Brain microvascular endothelial cell (primary cell): ENCODE measurements at regions not wholly inside any gene's neighbourhood (a gene's known extent, or its start where the extent isn't known, plus 50 kb on each side); places are given as distances from the start of the nearest gene placed in this dataset.
"Not testable (repeated sequence)": the region's sequence is repeated elsewhere in the genome, so short reads cannot be mapped to it uniquely, and the experiment has no call there.

Experiments used
- DNase-seq: peaks from one replicate; pipeline ENCODE4 v3.0.0-alpha.2; 2020
- H3K27ac ChIP-seq: fragments of 250-450 bp; sonication (Bioruptor Pico); 2 replicates; pipeline ENCODE4 v1.5.1; 2020; ENCODE audit warnings: mild to moderate bottlenecking, moderate library complexity
- H3K27me3 ChIP-seq: fragments of 250-450 bp; sonication (Bioruptor Pico); replicated peaks from 2 replicates; pipeline ENCODE4 v1.5.1; 2020; ENCODE audit warnings: mild to moderate bottlenecking
- H3K36me3 ChIP-seq: fragments of 250-450 bp; sonication (Bioruptor Pico); replicated peaks from 2 replicates; pipeline ENCODE4 v1.5.1; 2020; ENCODE audit warnings: mild to moderate bottlenecking
- H3K4me3 ChIP-seq: 2 replicates; pipeline ENCODE4 v1.5.1; 2011; ENCODE audit warnings: low read depth, mild to moderate bottlenecking, control low read depth, low read length, moderate library complexity
- in situ Hi-C: cut with HindIII; loops from 2 replicates; pipeline ENCODE4 v1.10.0; 2017; ENCODE audit warnings: low sequenced_read_pairs, low pct_ligation_motif_present
- TF ChIP-seq, protein P1 (sequence below): IDR thresholded peaks from 2 replicates; pipeline ENCODE4 v1.5.1; 2011; ENCODE audit warnings: low read depth, mild to moderate bottlenecking, moderate library complexity, low read length, control low read depth, inconsistent platforms; ENCODE audit errors: missing control alignments

DNA sequence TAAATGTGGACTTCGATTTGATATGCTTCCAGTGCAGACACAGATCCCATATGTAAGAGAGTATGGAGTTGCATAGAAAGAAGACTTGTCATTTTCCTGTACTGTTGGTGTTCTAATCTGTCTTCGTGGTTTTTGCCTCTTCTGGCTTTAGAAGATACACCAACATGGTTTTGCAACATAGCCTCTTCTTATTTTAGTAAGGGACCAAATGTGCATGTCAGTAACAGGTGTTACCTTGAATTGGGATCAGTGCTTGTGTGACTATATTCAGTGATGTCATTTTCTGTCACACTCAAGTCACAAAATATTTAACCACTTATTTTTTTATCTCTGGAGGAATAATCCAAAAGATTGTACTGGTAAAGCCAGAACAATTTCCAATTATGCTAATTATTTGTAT is 140.4 kb downstream of the SNRPN start:
- no peak overlapping the region for H3K4me3 ChIP-seq
- H3K27me3 ChIP-seq, result no peaks in the 10 kb centered on the region
- H3K36me3 ChIP-seq, result peaks cover 31% of the 10 kb centered on the region
- in situ Hi-C loops, result no loop called here
- no peak for DNase-seq
- TF ChIP-seq, protein P1, sequence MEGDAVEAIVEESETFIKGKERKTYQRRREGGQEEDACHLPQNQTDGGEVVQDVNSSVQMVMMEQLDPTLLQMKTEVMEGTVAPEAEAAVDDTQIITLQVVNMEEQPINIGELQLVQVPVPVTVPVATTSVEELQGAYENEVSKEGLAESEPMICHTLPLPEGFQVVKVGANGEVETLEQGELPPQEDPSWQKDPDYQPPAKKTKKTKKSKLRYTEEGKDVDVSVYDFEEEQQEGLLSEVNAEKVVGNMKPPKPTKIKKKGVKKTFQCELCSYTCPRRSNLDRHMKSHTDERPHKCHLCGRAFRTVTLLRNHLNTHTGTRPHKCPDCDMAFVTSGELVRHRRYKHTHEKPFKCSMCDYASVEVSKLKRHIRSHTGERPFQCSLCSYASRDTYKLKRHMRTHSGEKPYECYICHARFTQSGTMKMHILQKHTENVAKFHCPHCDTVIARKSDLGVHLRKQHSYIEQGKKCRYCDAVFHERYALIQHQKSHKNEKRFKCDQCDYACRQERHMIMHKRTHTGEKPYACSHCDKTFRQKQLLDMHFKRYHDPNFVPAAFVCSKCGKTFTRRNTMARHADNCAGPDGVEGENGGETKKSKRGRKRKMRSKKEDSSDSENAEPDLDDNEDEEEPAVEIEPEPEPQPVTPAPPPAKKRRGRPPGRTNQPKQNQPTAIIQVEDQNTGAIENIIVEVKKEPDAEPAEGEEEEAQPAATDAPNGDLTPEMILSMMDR, result no peak
- no peak overlapping the region for H3K27ac ChIP-seq

DNA sequence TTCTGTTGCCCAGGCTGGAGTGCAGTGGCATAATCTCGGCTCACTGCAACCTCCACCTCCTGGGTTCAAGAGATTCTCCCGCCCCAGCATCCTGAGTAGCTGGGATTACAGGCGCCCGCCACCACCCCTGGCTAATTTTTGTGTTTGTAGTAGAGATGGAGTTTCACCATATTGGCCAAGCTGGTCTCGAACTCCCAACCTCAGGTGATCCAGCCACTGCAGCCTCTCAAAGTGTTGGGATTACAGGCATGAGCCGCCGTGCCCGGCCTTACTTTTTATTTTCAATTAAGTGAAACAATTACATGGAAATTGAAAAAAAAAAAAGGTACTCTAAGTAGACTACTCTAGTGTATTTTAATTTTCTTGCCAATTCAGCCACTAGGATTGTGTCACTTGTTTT is 145.2 kb downstream of the SNRPN start:
- in situ Hi-C loops, H3K27ac ChIP-seq, DNase-seq, H3K4me3 ChIP-seq, H3K27me3 ChIP-seq, H3K36me3 ChIP-seq: not testable (repeated sequence)

DNA sequence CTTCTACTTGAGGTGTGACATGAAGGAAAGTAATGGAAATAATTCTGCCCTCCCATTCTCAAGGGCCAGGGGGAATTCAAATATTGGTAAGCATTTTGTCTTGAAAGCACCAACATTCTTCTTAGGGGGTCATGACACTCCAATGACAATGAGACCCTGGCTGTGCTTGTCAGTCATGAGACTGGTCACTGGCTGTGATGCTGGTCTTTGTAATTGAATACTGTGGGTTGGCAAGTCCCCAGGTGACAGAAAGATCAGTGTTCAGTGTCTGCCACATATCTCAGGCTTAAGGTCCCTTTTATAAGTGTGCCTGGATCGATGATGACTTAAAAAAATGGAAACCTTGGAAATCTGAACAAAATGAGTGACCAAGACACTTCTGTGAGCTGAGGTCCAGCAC is 151.4 kb downstream of the SNRPN start:
- no peaks in the 10 kb centered on the region for H3K36me3 ChIP-seq
- in situ Hi-C loops, result no loop called here
- TF ChIP-seq, protein P1, result no peak
- no peak overlapping the region for H3K27ac ChIP-seq
- no peaks in the 10 kb centered on the region for H3K27me3 ChIP-seq
- H3K4me3 ChIP-seq, result no peak overlapping the region
- DNase-seq, result no peak

DNA sequence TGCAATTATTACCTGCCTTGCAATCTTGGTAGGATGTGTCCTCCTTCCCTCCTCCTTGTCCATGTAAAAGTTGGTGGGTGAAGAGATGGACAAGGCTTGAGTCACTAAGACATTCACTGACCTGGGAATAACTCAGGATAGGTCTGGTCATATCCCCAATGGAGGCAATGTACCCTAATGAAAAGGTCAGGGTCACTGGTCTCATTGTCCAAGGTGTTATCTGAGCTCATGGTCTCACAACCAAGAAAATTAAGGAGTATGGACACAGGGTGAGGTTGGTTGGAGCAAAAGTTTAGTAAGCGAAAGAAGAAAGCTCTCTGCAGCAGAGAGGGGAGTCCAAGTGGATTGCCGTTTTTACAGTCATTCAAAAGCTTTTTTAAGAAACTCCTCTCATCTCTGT is 179.0 kb downstream of the SNRPN start:
- Histone ChIP-seq H3K4me3 (no peak overlapping the region), H3K36me3 (no peaks in the 10 kb centered on the region), H3K27me3 (no peaks in the 10 kb centered on the region), H3K27ac (no peak overlapping the region)
- DNase-seq, result no peak
- TF ChIP-seq, protein P1, result no peak
- in situ Hi-C loops, result no loop called here

DNA sequence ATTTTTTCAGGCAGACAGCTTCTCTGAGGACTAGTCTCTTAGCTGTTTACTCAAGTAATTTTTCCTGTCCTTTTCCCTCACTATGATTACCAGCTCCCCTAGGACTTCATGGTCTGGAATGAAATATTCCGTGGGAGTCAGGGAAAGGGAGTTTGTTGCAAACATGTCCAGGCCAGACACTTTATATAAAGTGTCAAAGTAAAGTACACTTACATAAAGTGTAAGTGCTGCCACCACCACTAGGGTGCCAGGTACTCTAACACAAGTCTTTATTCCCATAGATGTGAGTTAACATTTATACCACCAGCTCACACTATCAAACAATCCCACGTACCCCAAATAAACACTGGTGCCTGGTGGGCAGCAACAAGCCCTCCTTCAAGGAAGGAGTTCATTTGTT is 179.8 kb downstream of the SNRPN start:
- Histone ChIP-seq H3K4me3 (no peak overlapping the region), H3K36me3 (no peaks in the 10 kb centered on the region), H3K27ac (peak overlapping the region; percentile 40), H3K27me3 (no peaks in the 10 kb centered on the region)
- TF ChIP-seq, protein P1, result peak; percentile 8
- in situ Hi-C loops, result no loop called here
- peak; percentile 2 for DNase-seq

DNA sequence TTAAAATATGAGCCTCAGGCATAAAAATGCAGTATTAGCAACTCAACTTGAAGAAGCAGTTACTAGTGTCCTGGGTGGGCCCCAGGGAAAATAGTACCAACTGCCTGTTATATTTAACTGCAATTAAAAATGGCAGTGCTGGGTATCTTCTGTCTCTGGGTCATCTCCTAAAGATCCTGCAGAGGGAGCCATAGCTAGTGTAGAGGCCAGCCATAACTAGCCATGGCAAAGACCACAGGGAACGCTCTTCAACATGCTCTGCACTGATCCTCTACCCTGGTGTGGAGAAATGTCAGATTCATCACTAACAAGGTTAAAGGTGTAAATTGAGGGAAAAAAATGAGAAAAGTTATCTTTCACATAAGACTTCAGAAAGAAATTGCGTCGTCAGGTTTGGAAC is 181.3 kb downstream of the SNRPN start:
- no peak overlapping the region for H3K4me3 ChIP-seq
- no peaks in the 10 kb centered on the region for H3K27me3 ChIP-seq
- H3K36me3 ChIP-seq, result no peaks in the 10 kb centered on the region
- TF ChIP-seq, protein P1, result peak; percentile 42
- peak; percentile 7 for DNase-seq
- no peak overlapping the region for H3K27ac ChIP-seq
- in situ Hi-C loops, result no loop called here
